Skeletal muscle tissue (tissue), 3 donors: ENCODE measurements at regions not wholly inside any gene's neighbourhood (a gene's known extent, or its start where the extent isn't known, plus 50 kb on each side); places are given as distances from the start of the nearest gene placed in this dataset.

Experiments used
- H3K27ac ChIP-seq: one replicate; pipeline ENCODE4 v1.7.0; 2013; ENCODE audit warnings: mild to moderate bottlenecking, low read depth, low read length, inconsistent platforms
- H3K27me3 ChIP-seq, 3 donors: one replicate each; pipeline ENCODE4 v1.7.0; 2013; ENCODE audit warnings: low read length in 3 of 3; ENCODE audit not compliant: control insufficient read depth in 3 of 3, insufficient read depth in 3 of 3
- H3K36me3 ChIP-seq, 3 donors: one replicate each; pipeline ENCODE4 v1.7.0; 2013; ENCODE audit warnings: low read length in 3 of 3; ENCODE audit not compliant: control insufficient read depth in 3 of 3, insufficient read depth in 3 of 3
- H3K4me1 ChIP-seq, 3 donors: one replicate each; pipeline ENCODE4 v1.7.0; 2013; ENCODE audit warnings: low read length in 3 of 3, mild to moderate bottlenecking in 3 of 3; ENCODE audit not compliant: control insufficient read depth in 3 of 3, insufficient read depth in 3 of 3
- H3K4me3 ChIP-seq, 3 donors: one replicate each; pipeline ENCODE4 v1.7.0; 2013; ENCODE audit warnings: low read length in 3 of 3
- H3K9ac ChIP-seq, 3 donors: one replicate each; pipeline ENCODE4 v1.7.0; 2013; ENCODE audit warnings: low read length in 3 of 3, mild to moderate bottlenecking in 3 of 3, moderate library complexity in 2 of 3, low read depth in 1 of 3
- H3K9me3 ChIP-seq, 3 donors: one replicate each; pipeline ENCODE4 v1.7.0; 2013; ENCODE audit warnings: low read length in 3 of 3; ENCODE audit not compliant: control insufficient read depth in 3 of 3
- donor health status: Osteomylitis.

GRCh38 chr2:221822416-221822815 is 250.3 kb upstream of the EPHA4 start:
- no peaks in the 10 kb centered on the region for H3K4me1 ChIP-seq
- H3K9me3 ChIP-seq, result no peaks in the 10 kb centered on the region
- no peaks in the 10 kb centered on the region for H3K27me3 ChIP-seq
- no peak overlapping the region for H3K4me3 ChIP-seq
- H3K27ac ChIP-seq, result no peak overlapping the region
- no peak overlapping the region for H3K9ac ChIP-seq
- H3K36me3 ChIP-seq, result no peaks in the 10 kb centered on the region

GRCh38 chr2:221818616-221819320 is 246.7 kb upstream of the EPHA4 start:
- H3K4me3 ChIP-seq, result no peak overlapping the region
- no peaks in the 10 kb centered on the region for H3K27me3 ChIP-seq
- H3K36me3 ChIP-seq, result no peaks in the 10 kb centered on the region
- H3K4me1 ChIP-seq, result no peaks in the 10 kb centered on the region
- no peak overlapping the region for H3K9ac ChIP-seq
- no peak overlapping the region for H3K27ac ChIP-seq
- no peaks in the 10 kb centered on the region for H3K9me3 ChIP-seq

GRCh38 chr2:221817878-221818277 is 245.8 kb upstream of the EPHA4 start:
- Histone ChIP-seq H3K4me3 (no peak overlapping the region), H3K27me3 (no peaks in the 10 kb centered on the region), H3K9ac (no peak overlapping the region), H3K36me3 (no peaks in the 10 kb centered on the region), H3K9me3 (no peaks in the 10 kb centered on the region), H3K27ac (no peak overlapping the region), H3K4me1 (no peaks in the 10 kb centered on the region)

GRCh38 chr2:221817052-221817451 is 244.9 kb upstream of the EPHA4 start:
- Histone ChIP-seq H3K9ac (no peak overlapping the region), H3K4me3 (no peak overlapping the region), H3K27ac (no peak overlapping the region), H3K27me3 (no peaks in the 10 kb centered on the region), H3K9me3 (no peaks in the 10 kb centered on the region), H3K36me3 (no peaks in the 10 kb centered on the region), H3K4me1 (no peaks in the 10 kb centered on the region)

- Histone ChIP-seq H3K36me3 (no peaks in the 10 kb centered on the region), H3K9ac (no peak overlapping the region), H3K4me1 (no peaks in the 10 kb centered on the region), H3K4me3 (no peak overlapping the region), H3K27me3 (no peaks in the 10 kb centered on the region), H3K9me3 (no peaks in the 10 kb centered on the region), H3K27ac (no peak overlapping the region)
Measured at GRCh38 chr2:221816566-221816965, 244.5 kb upstream of the EPHA4 start.

GRCh38 chr2:221810650-221811049 is 238.5 kb upstream of the EPHA4 start:
- no peak overlapping the region for H3K27ac ChIP-seq
- H3K36me3 ChIP-seq, result no peaks in the 10 kb centered on the region
- no peaks in the 10 kb centered on the region for H3K4me1 ChIP-seq
- H3K9ac ChIP-seq, result no peak overlapping the region
- no peaks in the 10 kb centered on the region for H3K9me3 ChIP-seq
- no peaks in the 10 kb centered on the region for H3K27me3 ChIP-seq
- no peak overlapping the region for H3K4me3 ChIP-seq

GRCh38 chr2:221810245-221810644 is 238.1 kb upstream of the EPHA4 start:
- no peak overlapping the region for H3K27ac ChIP-seq
- H3K27me3 ChIP-seq, result no peaks in the 10 kb centered on the region

GRCh38 chr2:221808488-221808887 is 236.4 kb upstream of the EPHA4 start:
- Histone ChIP-seq H3K9me3 (no peaks in the 10 kb centered on the region), H3K27ac (no peak overlapping the region), H3K27me3 (no peaks in the 10 kb centered on the region), H3K36me3 (no peaks in the 10 kb centered on the region), H3K9ac (no peak overlapping the region), H3K4me3 (no peak overlapping the region), H3K4me1 (no peaks in the 10 kb centered on the region)

More at GRCh38 chr2:221810245-221810644, 238.1 kb upstream of the EPHA4 start:
- Histone ChIP-seq H3K9ac (no peak overlapping the region), H3K36me3 (no peaks in the 10 kb centered on the region), H3K9me3 (no peaks in the 10 kb centered on the region), H3K4me1 (no peaks in the 10 kb centered on the region), H3K4me3 (no peak overlapping the region)

- Histone ChIP-seq H3K27me3 (no peaks in the 10 kb centered on the region), H3K4me3 (no peak overlapping the region), H3K9me3 (no peaks in the 10 kb centered on the region), H3K4me1 (no peaks in the 10 kb centered on the region), H3K36me3 (no peaks in the 10 kb centered on the region), H3K9ac (no peak overlapping the region), H3K27ac (no peak overlapping the region)
Measured at GRCh38 chr2:221807706-221808105, 235.6 kb upstream of the EPHA4 start.

- no peaks in the 10 kb centered on the region for H3K4me1 ChIP-seq
- H3K4me3 ChIP-seq, result no peak overlapping the region
- H3K9me3 ChIP-seq, result no peaks in the 10 kb centered on the region
- no peaks in the 10 kb centered on the region for H3K27me3 ChIP-seq
- H3K9ac ChIP-seq, result no peak overlapping the region
- no peak overlapping the region for H3K27ac ChIP-seq
- no peaks in the 10 kb centered on the region for H3K36me3 ChIP-seq
Measured at GRCh38 chr2:221802089-221802488, 230.0 kb upstream of the EPHA4 start.
